NCI-H2107 treated with DMSO at 0.1 percent for 48 hours (cell line): ENCODE measurements at regions not wholly inside any gene's neighbourhood (a gene's known extent, or its start where the extent isn't known, plus 50 kb on each side); places are given as distances from the start of the nearest gene placed in this dataset.

Experiments
- DNase-seq: peaks from one replicate; lab custom pipeline; 2025; ENCODE audit not compliant: unreplicated experiment; lab: John Stamatoyannopoulos, UW

- no peak for DNase-seq
Observed at GRCh38 chr6:3559561-3559960, 102.7 kb upstream of the SLC22A23 start.

- peak; percentile 32 for DNase-seq
Observed at GRCh38 chr6:3557336-3557735, 100.5 kb upstream of the SLC22A23 start.

GRCh38 chr6:3553254-3553653, 96.4 kb upstream of the SLC22A23 start:
- DNase-seq: no peak

GRCh38 chr6:3551716-3552511, 95.1 kb upstream of the SLC22A23 start:
- DNase-seq: no peak

- DNase-seq: no peak
Observed at GRCh38 chr6:3549314-3549940, 92.6 kb upstream of the SLC22A23 start.

GRCh38 chr6:3546121-3546520, 89.3 kb upstream of the SLC22A23 start:
- no peak for DNase-seq

- DNase-seq: no peak
Observed at GRCh38 chr6:3545156-3545555, 88.3 kb upstream of the SLC22A23 start.

- DNase-seq: no peak
Observed at GRCh38 chr6:3542032-3542640, 85.3 kb upstream of the SLC22A23 start.

- no peak for DNase-seq
Observed at GRCh38 chr6:3541006-3541585, 84.2 kb upstream of the SLC22A23 start.

- DNase-seq: no peak
Observed at GRCh38 chr6:3540253-3540820, 83.5 kb upstream of the SLC22A23 start.

GRCh38 chr6:3538536-3538935, 81.7 kb upstream of the SLC22A23 start:
- DNase-seq: no peak

- no peak for DNase-seq
Observed at GRCh38 chr6:3536901-3537300, 80.1 kb upstream of the SLC22A23 start.

GRCh38 chr6:3535776-3536435, 79.1 kb upstream of the SLC22A23 start:
- no peak for DNase-seq

- DNase-seq: no peak
Observed at GRCh38 chr6:3535033-3535775, 78.4 kb upstream of the SLC22A23 start.

GRCh38 chr6:3534599-3534998, 77.7 kb upstream of the SLC22A23 start:
- no peak for DNase-seq

GRCh38 chr6:3533981-3534380, 77.1 kb upstream of the SLC22A23 start:
- no peak for DNase-seq

GRCh38 chr6:3532296-3532916, 75.6 kb upstream of the SLC22A23 start:
- DNase-seq: no peak

- DNase-seq: no peak
Observed at GRCh38 chr6:3531481-3531880, 74.6 kb upstream of the SLC22A23 start.

- no peak for DNase-seq
Observed at GRCh38 chr6:3530515-3530914, 73.7 kb upstream of the SLC22A23 start.

GRCh38 chr6:3529721-3530120, 72.9 kb upstream of the SLC22A23 start:
- DNase-seq: no peak
